Osteoblast (primary cell): ENCODE measurements at regions not wholly inside any gene's neighbourhood (a gene's known extent, or its start where the extent isn't known, plus 50 kb on each side); places are given as distances from the start of the nearest gene placed in this dataset.
A peak's percentile ranks its signal among the peaks of the same experiment; 100 is the strongest.

Source experiments
- DNase-seq: peaks from one replicate; pipeline ENCODE4 v3.0.0; 2011; ENCODE audit warnings: low spot score, mixed read lengths; ENCODE audit not compliant: insufficient read length; ENCODE audit errors: missing footprints
- H2AFZ ChIP-seq: 2 replicates; pipeline ENCODE4 v1.6.0; 2011; ENCODE audit warnings: mild to moderate bottlenecking, low read length
- H3K27ac ChIP-seq: 2 replicates; pipeline ENCODE4 v1.5.1; 2011; ENCODE audit warnings: mild to moderate bottlenecking, low read depth, low read length, moderate library complexity
- H3K27me3 ChIP-seq: 2 replicates; pipeline ENCODE4 v1.6.0; 2012; ENCODE audit warnings: mild to moderate bottlenecking, control low read depth, inconsistent platforms, low read length, moderate library complexity; ENCODE audit not compliant: insufficient read depth
- H3K36me3 ChIP-seq: 2 replicates; pipeline ENCODE4 v1.5.1; 2011; ENCODE audit warnings: mild to moderate bottlenecking, low read length, control low read depth, moderate library complexity; ENCODE audit not compliant: insufficient read depth
- H3K4me1 ChIP-seq: 2 replicates; pipeline ENCODE4 v1.5.1; 2011; ENCODE audit warnings: mild to moderate bottlenecking, low read length, control low read depth, moderate library complexity; ENCODE audit not compliant: insufficient read depth
- H3K4me2 ChIP-seq: 2 replicates; pipeline ENCODE4 v1.6.0; 2011; ENCODE audit warnings: mild to moderate bottlenecking, low read length; ENCODE audit not compliant: insufficient read depth
- H3K4me3 ChIP-seq: fragments of 200-600 bp; sonication (generic); 3 replicates; pipeline ENCODE4 v1.5.1; 2012; ENCODE audit warnings: mild to moderate bottlenecking, low read length, inconsistent platforms; ENCODE audit not compliant: insufficient read depth
- H3K79me2 ChIP-seq: 2 replicates; pipeline ENCODE4 v1.6.0; 2012; ENCODE audit warnings: mild to moderate bottlenecking, low read length, control low read depth, inconsistent platforms; ENCODE audit not compliant: insufficient read depth
- H3K9me3 ChIP-seq: 2 replicates; pipeline ENCODE4 v1.5.1; 2011; ENCODE audit warnings: low read depth, low read length, control low read depth
- H4K20me1 ChIP-seq: 2 replicates; pipeline ENCODE4 v1.6.0; 2012; ENCODE audit warnings: mild to moderate bottlenecking, low read length, control low read depth; ENCODE audit not compliant: insufficient read depth
- TF ChIP-seq, protein P1 (sequence below): IDR thresholded peaks from 2 replicates; pipeline ENCODE4 v1.5.1; 2011; ENCODE audit warnings: mild to moderate bottlenecking, low read depth, low read length, moderate library complexity; ENCODE audit errors: extremely low read depth

DNA sequence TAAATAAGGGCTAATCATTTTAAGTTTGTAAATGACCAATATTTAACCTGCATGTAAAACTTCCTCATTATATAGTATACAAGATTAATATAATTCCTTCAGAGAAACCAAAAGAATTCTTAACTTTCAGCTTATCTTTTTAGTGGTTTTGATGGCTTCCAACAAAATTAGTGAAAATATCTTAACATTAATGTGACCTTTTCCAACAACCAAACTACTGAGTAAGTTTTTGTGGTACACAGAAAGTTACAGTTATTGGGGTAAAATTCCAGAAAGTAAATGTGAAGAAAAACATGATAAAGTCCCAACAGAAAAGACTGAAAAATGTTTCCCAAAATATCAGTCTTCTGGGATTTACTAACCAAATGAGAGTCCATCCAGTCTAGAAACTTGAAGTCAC, 111.0 kb upstream of the PDE3A start:
- Histone ChIP-seq H2AFZ (no peak overlapping the region), H3K36me3 (no peaks in the 10 kb centered on the region), H4K20me1 (no peaks in the 10 kb centered on the region), H3K4me3 (no peak overlapping the region), H3K4me2 (no peak overlapping the region), H3K79me2 (no peaks in the 10 kb centered on the region), H3K27ac (no peak overlapping the region), H3K27me3 (no peaks in the 10 kb centered on the region), H3K9me3 (no peaks in the 10 kb centered on the region), H3K4me1 (no peaks in the 10 kb centered on the region)
- no peak for DNase-seq
- TF ChIP-seq, protein P1, sequence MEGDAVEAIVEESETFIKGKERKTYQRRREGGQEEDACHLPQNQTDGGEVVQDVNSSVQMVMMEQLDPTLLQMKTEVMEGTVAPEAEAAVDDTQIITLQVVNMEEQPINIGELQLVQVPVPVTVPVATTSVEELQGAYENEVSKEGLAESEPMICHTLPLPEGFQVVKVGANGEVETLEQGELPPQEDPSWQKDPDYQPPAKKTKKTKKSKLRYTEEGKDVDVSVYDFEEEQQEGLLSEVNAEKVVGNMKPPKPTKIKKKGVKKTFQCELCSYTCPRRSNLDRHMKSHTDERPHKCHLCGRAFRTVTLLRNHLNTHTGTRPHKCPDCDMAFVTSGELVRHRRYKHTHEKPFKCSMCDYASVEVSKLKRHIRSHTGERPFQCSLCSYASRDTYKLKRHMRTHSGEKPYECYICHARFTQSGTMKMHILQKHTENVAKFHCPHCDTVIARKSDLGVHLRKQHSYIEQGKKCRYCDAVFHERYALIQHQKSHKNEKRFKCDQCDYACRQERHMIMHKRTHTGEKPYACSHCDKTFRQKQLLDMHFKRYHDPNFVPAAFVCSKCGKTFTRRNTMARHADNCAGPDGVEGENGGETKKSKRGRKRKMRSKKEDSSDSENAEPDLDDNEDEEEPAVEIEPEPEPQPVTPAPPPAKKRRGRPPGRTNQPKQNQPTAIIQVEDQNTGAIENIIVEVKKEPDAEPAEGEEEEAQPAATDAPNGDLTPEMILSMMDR: no peak

DNA sequence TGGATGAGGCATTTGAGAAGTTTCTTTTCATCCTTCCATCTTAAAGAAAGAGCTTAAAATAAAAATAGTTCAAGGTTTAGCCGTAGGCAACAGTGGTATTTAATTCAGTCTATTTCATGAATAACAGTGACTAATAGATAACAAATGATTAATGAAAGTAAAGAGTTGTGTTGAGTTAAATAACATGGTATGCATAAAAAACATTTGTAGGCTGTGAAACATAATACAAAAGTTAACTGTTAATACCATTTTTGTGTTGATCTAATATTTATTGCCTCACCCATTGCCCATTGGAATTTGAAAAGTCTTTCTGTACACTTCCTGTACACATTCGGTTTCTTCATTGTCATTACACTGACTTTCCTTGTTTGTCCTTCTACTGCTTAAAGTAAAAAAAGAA, 108.6 kb upstream of the PDE3A start:
- Histone ChIP-seq H3K4me2 (no peak overlapping the region), H3K4me3 (no peak overlapping the region), H3K27me3 (no peaks in the 10 kb centered on the region), H3K79me2 (no peaks in the 10 kb centered on the region), H3K27ac (no peak overlapping the region), H4K20me1 (no peaks in the 10 kb centered on the region), H3K9me3 (no peaks in the 10 kb centered on the region), H3K36me3 (no peaks in the 10 kb centered on the region), H3K4me1 (no peaks in the 10 kb centered on the region), H2AFZ (no peak overlapping the region)
- DNase-seq: no peak
- TF ChIP-seq, protein P1: no peak

DNA sequence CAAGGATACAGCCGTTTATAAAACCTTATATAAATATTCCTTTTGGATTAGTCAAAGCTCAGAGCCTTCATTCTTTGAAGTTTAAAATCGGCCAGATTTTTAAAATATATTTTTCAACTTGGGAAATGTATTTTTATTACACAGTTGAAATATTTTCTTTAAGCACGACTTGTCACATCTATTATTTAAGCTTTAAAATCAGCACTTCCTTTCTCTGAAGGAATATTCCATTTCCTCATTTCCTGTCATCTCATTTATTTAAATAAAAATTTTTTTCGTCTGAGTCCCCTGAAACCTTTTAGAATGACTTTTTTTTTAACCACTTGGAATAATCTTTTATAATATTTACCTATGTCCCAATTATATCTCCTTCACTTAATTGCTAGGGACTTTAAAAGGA, 107.5 kb upstream of the PDE3A start:
- Histone ChIP-seq H3K4me3 (no peak overlapping the region), H3K79me2 (no peaks in the 10 kb centered on the region), H3K27ac (no peak overlapping the region), H4K20me1 (no peaks in the 10 kb centered on the region), H3K27me3 (no peaks in the 10 kb centered on the region), H3K9me3 (no peaks in the 10 kb centered on the region), H3K4me1 (no peaks in the 10 kb centered on the region), H3K4me2 (peak overlapping the region; percentile 11), H3K36me3 (no peaks in the 10 kb centered on the region), H2AFZ (peak overlapping the region; percentile 39)
- TF ChIP-seq, protein P1: no peak
- DNase-seq: no peak

DNA sequence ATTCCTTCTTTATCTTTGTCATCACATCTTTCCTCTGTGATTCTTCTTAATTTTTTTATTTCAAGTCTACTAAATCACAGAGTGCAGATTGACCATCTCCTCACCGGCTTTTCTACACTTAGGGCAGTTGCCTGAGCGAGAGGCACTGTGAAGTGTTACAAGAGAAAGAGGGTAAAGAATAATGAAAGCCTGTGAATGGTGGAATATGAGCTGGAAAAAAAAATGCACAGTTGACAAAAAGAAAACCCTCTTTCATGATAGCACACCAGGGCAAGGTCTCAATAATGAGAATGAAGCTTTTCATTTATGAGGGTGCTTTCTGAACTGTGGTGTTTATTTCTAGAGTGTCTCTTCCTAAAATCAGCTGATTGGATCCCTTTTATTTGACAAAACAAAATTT, 106.2 kb upstream of the PDE3A start:
- no peak overlapping the region for H3K4me2 ChIP-seq
- H3K27ac ChIP-seq: no peak overlapping the region
- no peaks in the 10 kb centered on the region for H3K27me3 ChIP-seq
- TF ChIP-seq, protein P1: no peak
- H2AFZ ChIP-seq: no peak overlapping the region
- H4K20me1 ChIP-seq: no peaks in the 10 kb centered on the region
- no peaks in the 10 kb centered on the region for H3K9me3 ChIP-seq
- no peak overlapping the region for H3K4me3 ChIP-seq
- no peaks in the 10 kb centered on the region for H3K36me3 ChIP-seq
- H3K4me1 ChIP-seq: no peaks in the 10 kb centered on the region
- H3K79me2 ChIP-seq: no peaks in the 10 kb centered on the region
- DNase-seq: no peak
